Common myeloid progenitor, CD34-positive (primary cell): ENCODE measurements at regions not wholly inside any gene's neighbourhood (a gene's known extent, or its start where the extent isn't known, plus 50 kb on each side); places are given as distances from the start of the nearest gene placed in this dataset.

Experiments used
- CTCF ChIA-PET: fragments of 350-600 bp; sonication (Branson Sonifier 250); formaldehyde crosslinking; loops from one replicate; lab custom pipeline; 2021; ENCODE audit warnings: antibody characterized with exemption; lab: Charles Lee
- POLR2A ChIA-PET: fragments of 350-600 bp; sonication (Branson Sonifier 250); formaldehyde crosslinking; loops from one replicate; lab custom pipeline; 2021; ENCODE audit warnings: antibody characterized with exemption; lab: Charles Lee
- DNase-seq, 3 donors: peaks; one replicate each; pipeline versions ENCODE4 v3.0.0 to v3.0.0-alpha.2; 2013
- H3K27ac ChIP-seq, 2 experiments: 1 replicate in 1 of 2; 2 replicates in 1 of 2; pipeline ENCODE4 v1.7.0; 2013; ENCODE audit warnings: inconsistent platforms in 2 of 2, low read length in 2 of 2, mild to moderate bottlenecking in 2 of 2, low read depth in 1 of 2, moderate library complexity in 1 of 2; ENCODE audit not compliant: severe bottlenecking in 2 of 2, insufficient read depth in 1 of 2, poor library complexity in 1 of 2
- H3K27me3 ChIP-seq, 5 experiments: replicated peaks in 2 of 5; 1 replicate in 3 of 5; 2 replicates in 2 of 5; pipeline versions ENCODE4 v1.6.1 to v1.7.0; 2013; ENCODE audit warnings: low read length in 4 of 5, mild to moderate bottlenecking in 2 of 5, moderate library complexity in 2 of 5, inconsistent platforms in 1 of 5; ENCODE audit not compliant: insufficient read depth in 5 of 5, control insufficient read depth in 4 of 5
- H3K36me3 ChIP-seq, 4 experiments: 1 replicate in 2 of 4; 2 replicates in 2 of 4; pipeline versions ENCODE4 v1.6.1 to v1.7.0; 2013; ENCODE audit warnings: low read length in 3 of 4, control low read depth in 1 of 4, mild to moderate bottlenecking in 1 of 4; ENCODE audit not compliant: control insufficient read depth in 4 of 4, insufficient read depth in 4 of 4
- H3K4me1 ChIP-seq, 4 experiments: 1 replicate in 3 of 4; 2 replicates in 1 of 4; pipeline versions ENCODE4 v1.6.1 to v1.7.1; 2013; ENCODE audit warnings: low read length in 3 of 4, mild to moderate bottlenecking in 3 of 4, control low read depth in 1 of 4, inconsistent platforms in 1 of 4, moderate library complexity in 1 of 4; ENCODE audit not compliant: control insufficient read depth in 4 of 4, insufficient read depth in 4 of 4; ENCODE audit errors: control extremely low read depth in 1 of 4
- H3K4me3 ChIP-seq, 7 experiments: 1 replicate in 4 of 7; 2 replicates in 3 of 7; pipeline versions ENCODE4 v1.5.1 to v1.7.0; 2013; ENCODE audit warnings: mild to moderate bottlenecking in 7 of 7, low read length in 6 of 7, moderate library complexity in 6 of 7, inconsistent platforms in 2 of 7, low read depth in 2 of 7, control low read depth in 1 of 7; ENCODE audit not compliant: insufficient read depth in 4 of 7, control insufficient read depth in 1 of 7; ENCODE audit errors: extremely low read depth in 1 of 7
- H3K9me3 ChIP-seq, 5 experiments: 1 replicate in 4 of 5; 2 replicates in 1 of 5; pipeline versions ENCODE4 v1.6.1 to v1.7.1; 2013; ENCODE audit warnings: low read length in 4 of 5, mild to moderate bottlenecking in 2 of 5, inconsistent platforms in 1 of 5, low read depth in 1 of 5, moderate library complexity in 1 of 5; ENCODE audit not compliant: control insufficient read depth in 4 of 5, insufficient read depth in 2 of 5; ENCODE audit errors: control extremely low read depth in 1 of 5
- WGBS: methylation state at CpG from one replicate; pipeline ENCODE4 v1.1.5; 2013; ENCODE audit not compliant: insufficient coverage; 5-methylcytosine and 5-hydroxymethylcytosine counted together

DNA sequence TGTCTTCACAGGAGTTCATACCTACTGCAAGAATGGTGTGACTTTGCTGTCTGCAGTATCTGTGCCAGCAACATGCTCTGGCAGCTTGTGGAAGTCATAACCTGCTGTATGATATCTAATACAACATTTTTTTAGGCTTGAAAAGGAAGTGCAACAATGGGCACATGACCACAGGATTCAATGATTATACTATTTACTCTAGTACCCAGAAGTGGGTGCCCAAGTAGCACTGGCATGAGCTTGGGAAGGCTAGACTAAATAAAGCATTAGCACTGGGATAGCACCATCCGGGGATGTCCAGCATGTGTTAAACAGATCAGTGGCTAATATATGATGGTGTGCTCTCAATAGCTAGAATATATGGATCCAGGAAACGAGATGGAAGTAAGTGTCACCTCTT is 98.6 kb upstream of the PDE4B start:
- CTCF ChIA-PET: interaction anchor here (1.1 kb wide), 1 partner anchor 11 kb away, joined by 3 read pairs; no protein-coding TSS in a partner anchor

DNA sequence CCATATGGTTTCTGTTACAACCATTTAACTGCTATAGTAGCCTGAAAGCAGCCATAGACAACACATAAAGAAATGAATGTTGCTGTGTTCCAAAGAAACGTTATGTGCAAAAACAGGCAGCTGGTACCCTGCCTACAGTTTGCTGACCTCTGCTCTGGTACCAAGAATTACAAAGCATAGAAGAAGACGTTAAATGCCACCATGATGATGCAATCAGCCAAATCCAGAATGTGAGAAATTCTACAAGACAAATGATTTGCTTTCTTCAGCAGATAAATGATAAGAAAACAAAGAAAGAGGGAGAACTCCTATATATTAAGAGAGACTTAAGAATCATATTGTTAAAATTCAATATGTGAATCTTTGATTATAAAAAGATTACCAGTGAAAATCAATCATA is 97.8 kb upstream of the PDE4B start:
- POLR2A ChIA-PET: no interaction called here
- Histone ChIP-seq H3K4me1 (peaks cover 3 to 23% (median 19%) of the 10 kb centered on the region in 4 experiments), H3K9me3 (no peaks in the 10 kb centered on the region), H3K4me3 (no peak overlapping the region), H3K27ac (no peak overlapping the region), H3K27me3 (no peaks in the 10 kb centered on the region), H3K36me3 (no peaks in the 10 kb centered on the region)
- CTCF ChIA-PET: interaction anchor here (1.1 kb wide), 1 partner anchor 11 kb away, joined by 3 read pairs; no protein-coding TSS in a partner anchor
- DNase-seq: no peak
- WGBS: 89% methylated on average over 1 of the region's 2 CpGs

More for the DNA sequence above, 98.6 kb upstream of the PDE4B start:
- Histone ChIP-seq H3K27me3 (peaks cover 0 to 2% (median 0%) of the 10 kb centered on the region in 5 experiments), H3K36me3 (no peaks in the 10 kb centered on the region), H3K4me1 (peaks cover 3 to 24% (median 19%) of the 10 kb centered on the region in 4 experiments), H3K4me3 (no peak overlapping the region), H3K27ac (no peak overlapping the region), H3K9me3 (no peaks in the 10 kb centered on the region)
- POLR2A ChIA-PET: no interaction called here
- peak in 1 of 3 donors; percentile 13 for DNase-seq
- WGBS: 95% methylated on average over 2 of the region's 2 CpGs

GRCh38 chr1:65698590-65698989 is 94.1 kb upstream of the PDE4B start:
- Histone ChIP-seq H3K9me3 (no peaks in the 10 kb centered on the region), H3K4me3 (no peak overlapping the region), H3K27ac (no peak overlapping the region), H3K36me3 (no peaks in the 10 kb centered on the region), H3K4me1 (no peaks in the 10 kb centered on the region), H3K27me3 (no peaks in the 10 kb centered on the region)
- WGBS: 100% methylated on average over 1 of the region's 2 CpGs
- no peak for DNase-seq
- ChIA-PET POLR2A (no interaction called here), CTCF (interaction anchor here (1.5 kb wide), 1 partner anchor 11 kb away, joined by 4 read pairs; no protein-coding TSS in a partner anchor)

GRCh38 chr1:65703853-65704252 is 88.8 kb upstream of the PDE4B start:
- H3K27ac ChIP-seq: no peak overlapping the region
- POLR2A ChIA-PET: no interaction called here
- 79% methylated on average over 3 of the region's 4 CpGs for WGBS
- H3K9me3 ChIP-seq: no peaks in the 10 kb centered on the region
- no peaks in the 10 kb centered on the region for H3K4me1 ChIP-seq
- CTCF ChIA-PET: interaction anchor here (2.2 kb wide), 1 partner anchor 16 kb away, joined by 7 read pairs; no protein-coding TSS in a partner anchor
- H3K4me3 ChIP-seq: no peak overlapping the region
- H3K27me3 ChIP-seq: no peaks in the 10 kb centered on the region
- no peak for DNase-seq
- no peaks in the 10 kb centered on the region for H3K36me3 ChIP-seq

- Histone ChIP-seq H3K27me3 (no peaks in the 10 kb centered on the region), H3K27ac (no peak overlapping the region), H3K9me3 (no peaks in the 10 kb centered on the region), H3K4me3 (no peak overlapping the region), H3K36me3 (no peaks in the 10 kb centered on the region), H3K4me1 (no peaks in the 10 kb centered on the region)
- WGBS: 100% methylated on average over 1 of the region's 2 CpGs
- ChIA-PET POLR2A (no interaction called here), CTCF (interaction anchor here (2.2 kb wide), 1 partner anchor 17 kb away, joined by 7 read pairs; no protein-coding TSS in a partner anchor)
- DNase-seq: no peak
These were observed 88.4 kb upstream of the PDE4B start for GRCh38 chr1:65704318-65704717.

DNA sequence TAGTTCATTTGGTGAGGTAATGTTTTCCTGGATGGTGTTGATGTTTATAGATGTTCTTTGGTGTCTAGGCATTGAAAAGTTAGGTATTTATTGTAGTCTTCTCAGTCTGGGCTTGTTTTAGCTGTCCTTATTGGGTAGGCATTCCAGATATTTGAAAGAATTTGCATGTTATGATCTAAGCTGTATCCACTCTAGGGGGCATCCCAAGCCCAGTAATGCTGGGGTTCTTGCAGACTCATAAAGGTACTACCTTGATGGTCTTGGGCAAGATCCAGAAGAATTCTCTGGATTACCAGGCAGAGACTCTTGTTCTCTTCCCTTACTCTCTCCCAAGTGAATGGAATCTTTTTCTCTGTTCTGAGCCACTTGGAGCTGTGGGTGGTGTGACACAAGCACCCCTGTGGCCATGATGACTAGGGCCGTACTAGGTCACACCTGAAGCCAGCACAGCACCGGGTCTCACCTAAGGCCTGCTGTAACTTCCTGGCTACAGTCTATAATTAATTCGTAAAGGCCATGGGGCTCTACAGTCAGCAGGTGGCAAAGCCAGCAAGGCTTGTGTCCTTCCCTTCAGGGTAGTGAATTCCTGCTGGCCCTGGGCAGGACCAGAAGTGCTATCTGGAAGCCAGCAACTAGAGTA is 74.8 kb upstream of the PDE4B start:
- WGBS: 100% methylated on average over 3 of the region's 3 CpGs
- H3K36me3 ChIP-seq: no peaks in the 10 kb centered on the region
- H3K27me3 ChIP-seq: no peaks in the 10 kb centered on the region
- DNase-seq: no peak
- ChIA-PET CTCF (no interaction called here), POLR2A (no interaction called here)
- H3K4me3 ChIP-seq: no peak overlapping the region
- no peaks in the 10 kb centered on the region for H3K9me3 ChIP-seq
- no peak overlapping the region for H3K27ac ChIP-seq
- peaks cover 0 to 4% (median 0%) of the 10 kb centered on the region in 4 experiments for H3K4me1 ChIP-seq

- POLR2A ChIA-PET: interaction anchor here (0.6 kb wide), 1 partner anchor 307 kb away, joined by 3 read pairs; no protein-coding TSS in a partner anchor
- no peak overlapping the region for H3K27ac ChIP-seq
- H3K4me1 ChIP-seq: peaks cover 0 to 4% (median 0%) of the 10 kb centered on the region in 4 experiments
- DNase-seq: no peak
- H3K27me3 ChIP-seq: no peaks in the 10 kb centered on the region
- H3K36me3 ChIP-seq: no peaks in the 10 kb centered on the region
- CTCF ChIA-PET: no interaction called here
- H3K9me3 ChIP-seq: no peaks in the 10 kb centered on the region
- H3K4me3 ChIP-seq: no peak overlapping the region
- WGBS: 87% methylated on average over 4 of the region's 5 CpGs
These were observed 73.3 kb upstream of the PDE4B start for GRCh38 chr1:65719391-65719790.
